ENCODE measurements at regions not wholly inside any gene's neighbourhood (a gene's known extent, or its start where the extent isn't known, plus 50 kb on each side); places are given as distances from the start of the nearest gene placed in this dataset.
"Not testable (repeated sequence)": the region's sequence is repeated elsewhere in the genome, so short reads cannot be mapped to it uniquely, and the experiment has no call there.

DNA sequence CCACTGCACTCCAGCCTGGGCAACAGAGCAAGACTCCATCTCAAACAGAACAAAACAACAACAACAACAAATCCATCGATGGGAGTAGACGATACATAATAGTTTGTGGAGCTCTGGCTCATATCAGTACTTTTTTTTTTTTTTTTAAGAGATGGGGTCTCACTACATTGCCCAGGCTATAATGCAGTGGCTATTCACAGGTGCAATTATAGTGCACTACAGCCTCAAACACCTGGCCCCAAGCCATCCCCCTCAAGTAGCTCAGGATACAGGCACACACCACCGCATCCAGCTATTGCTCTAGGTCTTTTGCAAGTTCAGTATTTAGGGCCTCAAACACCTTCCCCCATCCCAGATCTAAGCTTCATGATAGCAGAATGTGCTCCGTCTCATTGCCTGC lies 110.6 kb downstream of the KATNIP start:
- H3K4me3 ChIP-seq = no peak overlapping the region
- no peaks in the 10 kb centered on the region for H3K79me2 ChIP-seq (ENCODE audit: low read depth)
- H3K27me3 ChIP-seq (ENCODE audit: insufficient read depth, low read depth) = no peaks in the 10 kb centered on the region
- H3K36me3 ChIP-seq (ENCODE audit: low read depth) = no peaks in the 10 kb centered on the region
- H4K20me1 ChIP-seq (ENCODE audit: insufficient read depth) = no peaks in the 10 kb centered on the region
- no peaks in the 10 kb centered on the region for H3K9me3 ChIP-seq (ENCODE audit: insufficient read depth, low read depth)
- no peak overlapping the region for H3K27ac ChIP-seq
- H3K9me2 ChIP-seq (ENCODE audit: insufficient read depth) = no peaks in the 10 kb centered on the region
- H3K4me2 ChIP-seq = no peak overlapping the region
- no peaks in the 10 kb centered on the region for H3K4me1 ChIP-seq (replicated peaks; ENCODE audit: insufficient read depth)
- ChIA-PET POLR2A (ENCODE audit: unreplicated experiment) (no interaction called here), CTCF (no interaction called here)
- TF ChIP-seq, protein P1, sequence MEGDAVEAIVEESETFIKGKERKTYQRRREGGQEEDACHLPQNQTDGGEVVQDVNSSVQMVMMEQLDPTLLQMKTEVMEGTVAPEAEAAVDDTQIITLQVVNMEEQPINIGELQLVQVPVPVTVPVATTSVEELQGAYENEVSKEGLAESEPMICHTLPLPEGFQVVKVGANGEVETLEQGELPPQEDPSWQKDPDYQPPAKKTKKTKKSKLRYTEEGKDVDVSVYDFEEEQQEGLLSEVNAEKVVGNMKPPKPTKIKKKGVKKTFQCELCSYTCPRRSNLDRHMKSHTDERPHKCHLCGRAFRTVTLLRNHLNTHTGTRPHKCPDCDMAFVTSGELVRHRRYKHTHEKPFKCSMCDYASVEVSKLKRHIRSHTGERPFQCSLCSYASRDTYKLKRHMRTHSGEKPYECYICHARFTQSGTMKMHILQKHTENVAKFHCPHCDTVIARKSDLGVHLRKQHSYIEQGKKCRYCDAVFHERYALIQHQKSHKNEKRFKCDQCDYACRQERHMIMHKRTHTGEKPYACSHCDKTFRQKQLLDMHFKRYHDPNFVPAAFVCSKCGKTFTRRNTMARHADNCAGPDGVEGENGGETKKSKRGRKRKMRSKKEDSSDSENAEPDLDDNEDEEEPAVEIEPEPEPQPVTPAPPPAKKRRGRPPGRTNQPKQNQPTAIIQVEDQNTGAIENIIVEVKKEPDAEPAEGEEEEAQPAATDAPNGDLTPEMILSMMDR (conservative IDR thresholded peaks at IDR 0.05) = no peak
- no peak for TF ChIP-seq EZH2 (IDR thresholded peaks at IDR 0.05; ENCODE audit: low read depth)
- no peaks in the 10 kb centered on the region for H3F3A ChIP-seq (ENCODE audit: insufficient read depth, low read depth)
- BruUV-seq (replicated peaks) = no TSS peak
- H2AFZ ChIP-seq = no peak overlapping the region
- intact Hi-C loops (cut with micrococcal nuclease; ENCODE audit: unreplicated experiment) = no loop called here
- DNase-seq = no peak

DNA sequence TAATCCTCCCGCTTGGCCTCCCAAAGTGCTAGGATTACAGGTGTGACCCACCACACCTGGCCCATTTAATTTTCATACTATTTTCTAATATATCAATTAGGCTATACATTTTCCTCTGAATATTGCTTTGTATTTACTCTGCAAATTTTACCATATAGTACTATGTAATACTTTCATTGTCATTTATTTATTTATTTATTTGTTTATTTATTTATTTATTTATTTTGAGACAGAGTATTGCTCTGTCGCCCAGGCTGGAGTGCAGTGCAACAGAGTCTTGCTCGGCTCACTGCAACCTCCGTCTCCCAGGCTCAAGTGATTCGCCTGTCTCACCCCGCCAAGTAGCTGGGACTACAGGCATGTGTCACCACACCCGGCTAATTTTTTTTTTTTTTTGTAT lies 113.3 kb downstream of the KATNIP start:
- H3K4me2 ChIP-seq; H3F3A ChIP-seq (ENCODE audit: insufficient read depth, low read depth); H3K9me2 ChIP-seq (ENCODE audit: insufficient read depth); intact Hi-C loops (cut with micrococcal nuclease; ENCODE audit: unreplicated experiment); H3K4me1 ChIP-seq (replicated peaks; ENCODE audit: insufficient read depth); DNase-seq; H3K79me2 ChIP-seq (ENCODE audit: low read depth); H3K4me3 ChIP-seq; CTCF ChIA-PET; H2AFZ ChIP-seq; H4K20me1 ChIP-seq (ENCODE audit: insufficient read depth); H3K36me3 ChIP-seq (ENCODE audit: low read depth); H3K9me3 ChIP-seq (ENCODE audit: insufficient read depth, low read depth); H3K27me3 ChIP-seq (ENCODE audit: insufficient read depth, low read depth); H3K27ac ChIP-seq; BruUV-seq (replicated peaks); POLR2A ChIA-PET (ENCODE audit: unreplicated experiment): not testable (repeated sequence)

GRCh38 chr16:27665881-27666280 lies 115.9 kb downstream of the KATNIP start:
- intact Hi-C loops (cut with micrococcal nuclease; ENCODE audit: unreplicated experiment) = no loop called here
- no peaks in the 10 kb centered on the region for H3K79me2 ChIP-seq (ENCODE audit: low read depth)
- POLR2A ChIA-PET (ENCODE audit: unreplicated experiment) = no interaction called here
- H4K20me1 ChIP-seq (ENCODE audit: insufficient read depth) = no peaks in the 10 kb centered on the region
- no TSS peak for BruUV-seq (replicated peaks)
- no peak overlapping the region for H3K4me2 ChIP-seq
- no peaks in the 10 kb centered on the region for H3K27me3 ChIP-seq (ENCODE audit: insufficient read depth, low read depth)
- no peak overlapping the region for H3K27ac ChIP-seq
- no peak for DNase-seq
- no peaks in the 10 kb centered on the region for H3K9me2 ChIP-seq (ENCODE audit: insufficient read depth)
- no peaks in the 10 kb centered on the region for H3K4me1 ChIP-seq (replicated peaks; ENCODE audit: insufficient read depth)
- no peak overlapping the region for H2AFZ ChIP-seq
- no peaks in the 10 kb centered on the region for H3K36me3 ChIP-seq (ENCODE audit: low read depth)
- no peaks in the 10 kb centered on the region for H3K9me3 ChIP-seq (ENCODE audit: insufficient read depth, low read depth)
- H3K4me3 ChIP-seq = no peak overlapping the region
- no peak for TF ChIP-seq EZH2 (IDR thresholded peaks at IDR 0.05; ENCODE audit: low read depth)
- TF ChIP-seq, protein P1 (conservative IDR thresholded peaks at IDR 0.05) = no peak
- no peaks in the 10 kb centered on the region for H3F3A ChIP-seq (ENCODE audit: insufficient read depth, low read depth)
- CTCF ChIA-PET = no interaction called here

- Histone ChIP-seq H3K27me3 (ENCODE audit: insufficient read depth, low read depth) (no peaks in the 10 kb centered on the region), H3K9me3 (ENCODE audit: insufficient read depth, low read depth) (no peaks in the 10 kb centered on the region), H4K20me1 (ENCODE audit: insufficient read depth) (no peaks in the 10 kb centered on the region), H3K79me2 (ENCODE audit: low read depth) (no peaks in the 10 kb centered on the region), H3K27ac (no peak overlapping the region), H3K4me2 (no peak overlapping the region), H3F3A (ENCODE audit: insufficient read depth, low read depth) (no peaks in the 10 kb centered on the region), H3K9me2 (ENCODE audit: insufficient read depth) (no peaks in the 10 kb centered on the region), H3K4me1 (replicated peaks; ENCODE audit: insufficient read depth) (no peaks in the 10 kb centered on the region), H3K4me3 (no peak overlapping the region), H3K36me3 (ENCODE audit: low read depth) (no peaks in the 10 kb centered on the region), H2AFZ (no peak overlapping the region)
- intact Hi-C loops (cut with micrococcal nuclease; ENCODE audit: unreplicated experiment) = no loop called here
- TF ChIP-seq, protein P1 (conservative IDR thresholded peaks at IDR 0.05) = no peak
- TF ChIP-seq EZH2 (IDR thresholded peaks at IDR 0.05; ENCODE audit: low read depth) = no peak
- BruUV-seq (replicated peaks) = no TSS peak
- ChIA-PET POLR2A (ENCODE audit: unreplicated experiment) (interaction anchor here (0.6 kb wide), 1 partner anchor 213 kb away, joined by 5 read pairs; no protein-coding TSS in a partner anchor), CTCF (interaction anchor here (0.6 kb wide), 1 partner anchor 20 kb away, joined by 4 read pairs; no protein-coding TSS in a partner anchor)
- no peak for DNase-seq
Measured at GRCh38 chr16:27670071-27670810, 120.3 kb downstream of the KATNIP start.

Measured in PC-9 (cell line).